Body of pancreas (tissue), 4 donors: ENCODE measurements at regions not wholly inside any gene's neighbourhood (a gene's known extent, or its start where the extent isn't known, plus 50 kb on each side); places are given as distances from the start of the nearest gene placed in this dataset.

Experiments
- POLR2A ChIP-seq, 3 donors: fragments of 450-650 bp; IDR thresholded peaks; one replicate each; pipeline ENCODE4 v1.6.1; 2016; ENCODE audit warnings: antibody characterized with exemption in 3 of 3, mild to moderate bottlenecking in 2 of 3
- TF ChIP-seq, protein P1 (sequence below), 7 experiments: fragments of 450-650 bp in 4 of 7; fragments of 200-600 bp in 3 of 7; sonication (generic) in 3 of 7; IDR thresholded peaks; one replicate each; pipeline ENCODE4 v1.5.1; 2016 to 2019; ENCODE audit warnings: antibody characterized with exemption in 7 of 7

- TF ChIP-seq, protein P1, sequence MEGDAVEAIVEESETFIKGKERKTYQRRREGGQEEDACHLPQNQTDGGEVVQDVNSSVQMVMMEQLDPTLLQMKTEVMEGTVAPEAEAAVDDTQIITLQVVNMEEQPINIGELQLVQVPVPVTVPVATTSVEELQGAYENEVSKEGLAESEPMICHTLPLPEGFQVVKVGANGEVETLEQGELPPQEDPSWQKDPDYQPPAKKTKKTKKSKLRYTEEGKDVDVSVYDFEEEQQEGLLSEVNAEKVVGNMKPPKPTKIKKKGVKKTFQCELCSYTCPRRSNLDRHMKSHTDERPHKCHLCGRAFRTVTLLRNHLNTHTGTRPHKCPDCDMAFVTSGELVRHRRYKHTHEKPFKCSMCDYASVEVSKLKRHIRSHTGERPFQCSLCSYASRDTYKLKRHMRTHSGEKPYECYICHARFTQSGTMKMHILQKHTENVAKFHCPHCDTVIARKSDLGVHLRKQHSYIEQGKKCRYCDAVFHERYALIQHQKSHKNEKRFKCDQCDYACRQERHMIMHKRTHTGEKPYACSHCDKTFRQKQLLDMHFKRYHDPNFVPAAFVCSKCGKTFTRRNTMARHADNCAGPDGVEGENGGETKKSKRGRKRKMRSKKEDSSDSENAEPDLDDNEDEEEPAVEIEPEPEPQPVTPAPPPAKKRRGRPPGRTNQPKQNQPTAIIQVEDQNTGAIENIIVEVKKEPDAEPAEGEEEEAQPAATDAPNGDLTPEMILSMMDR (IDR thresholded peaks at IDR 0.05): no peak
- TF ChIP-seq POLR2A (IDR thresholded peaks at IDR 0.05): no peak
Observed at GRCh38 chr9:30630459-30630858, 1754.0 kb upstream of the ACO1 start.
